Naive thymus-derived CD8-positive, alpha-beta T cell (primary cell): ENCODE measurements at regions not wholly inside any gene's neighbourhood (a gene's known extent, or its start where the extent isn't known, plus 50 kb on each side); places are given as distances from the start of the nearest gene placed in this dataset.
"Not testable (repeated sequence)": the region's sequence is repeated elsewhere in the genome, so short reads cannot be mapped to it uniquely, and the experiment has no call there.

Experiments
- ATAC-seq, 2 donors: fragments of 150-1000 bp; cut with Tn5 transposase in 1 of 2; sonication (Bioruptor Pico), chemical (Tn5 transposase) in 1 of 2; 1 replicate in 1 of 2; 2 replicates in 1 of 2; pipeline ENCODE4 v1.10.0; 2021; ENCODE audit warnings: mild to moderate bottlenecking in 2 of 2, moderate library complexity in 2 of 2
- POLR2A ChIA-PET: fragments of 350-600 bp; sonication (Branson Sonifier 250); formaldehyde crosslinking; loops from one replicate; lab custom pipeline; 2021; ENCODE audit warnings: antibody characterized with exemption; lab: Charles Lee
- DNase-seq, 10 donors: peaks; one replicate each; pipeline versions ENCODE4 v3.0.0 to v3.0.0-alpha.2; 2020 to 2022
- H3K27ac Mint-ChIP-seq, 10 donors: one replicate each; pipeline ENCODE4 v1.8.0; 2020 to 2022; ENCODE audit warnings: mild to moderate bottlenecking in 10 of 10, mixed read lengths in 10 of 10, moderate library complexity in 4 of 10, inconsistent platforms in 1 of 10
- H3K27me3 Mint-ChIP-seq, 5 donors: one replicate each; pipeline ENCODE4 v1.8.0; 2021 to 2022; ENCODE audit warnings: mixed read lengths in 5 of 5
- H3K36me3 Mint-ChIP-seq, 3 donors: one replicate each; pipeline ENCODE4 v1.8.0; 2020 to 2022; ENCODE audit warnings: mixed read lengths in 3 of 3, mild to moderate bottlenecking in 2 of 3, inconsistent platforms in 1 of 3
- H3K4me1 Mint-ChIP-seq, 4 donors: one replicate each; pipeline ENCODE4 v1.8.0; 2021 to 2022; ENCODE audit warnings: mixed read lengths in 4 of 4
- H3K4me3 Mint-ChIP-seq, 10 donors: one replicate each; pipeline ENCODE4 v1.8.0; 2020 to 2022; ENCODE audit warnings: mild to moderate bottlenecking in 10 of 10, mixed read lengths in 10 of 10, moderate library complexity in 6 of 10, inconsistent platforms in 1 of 10
- H3K9me3 Mint-ChIP-seq, 9 donors: one replicate each; pipeline ENCODE4 v1.8.0; 2020 to 2022; ENCODE audit warnings: mixed read lengths in 9 of 9, mild to moderate bottlenecking in 3 of 9, inconsistent platforms in 1 of 9, moderate library complexity in 1 of 9

GRCh38 chr6:167235421-167236238 is 55.5 kb upstream of the UNC93A start:
- H3K27me3 Mint-ChIP-seq: peaks cover 6 to 42% (median 20%) of the 10 kb centered on the region in 5 donors
- H3K4me1 Mint-ChIP-seq: no peaks in the 10 kb centered on the region
- DNase-seq: no peak
- no peaks in the 10 kb centered on the region for H3K9me3 Mint-ChIP-seq
- POLR2A ChIA-PET: no interaction called here
- H3K27ac Mint-ChIP-seq: no peak overlapping the region
- ATAC-seq: no peak
- no peak overlapping the region for H3K4me3 Mint-ChIP-seq
- no peaks in the 10 kb centered on the region for H3K36me3 Mint-ChIP-seq

- DNase-seq: no peak
- POLR2A ChIA-PET: no interaction called here
These were observed 54.9 kb upstream of the UNC93A start for GRCh38 chr6:167236239-167236571.

GRCh38 chr6:167237438-167238145 is 53.5 kb upstream of the UNC93A start:
- Mint-ChIP-seq H3K4me1 (no peaks in the 10 kb centered on the region), H3K9me3 (no peaks in the 10 kb centered on the region), H3K4me3 (no peak overlapping the region), H3K27ac (peak overlapping the region in 1 of 10 donors; percentile 71), H3K27me3 (peaks cover 6 to 39% (median 18%) of the 10 kb centered on the region in 5 donors), H3K36me3 (no peaks in the 10 kb centered on the region)
- POLR2A ChIA-PET: no interaction called here
- ATAC-seq (no peak), DNase-seq (no peak)

More at GRCh38 chr6:167236239-167236571, 54.9 kb upstream of the UNC93A start:
- Mint-ChIP-seq H3K4me3 (no peak overlapping the region), H3K36me3 (no peaks in the 10 kb centered on the region), H3K9me3 (no peaks in the 10 kb centered on the region), H3K27me3 (peaks cover 6 to 42% (median 20%) of the 10 kb centered on the region in 5 donors), H3K4me1 (no peaks in the 10 kb centered on the region), H3K27ac (no peak overlapping the region)
- ATAC-seq: no peak

- Mint-ChIP-seq H3K27ac (no peak overlapping the region), H3K4me1 (no peaks in the 10 kb centered on the region), H3K27me3 (peaks cover 6 to 33% (median 14%) of the 10 kb centered on the region in 5 donors), H3K36me3 (no peaks in the 10 kb centered on the region), H3K4me3 (no peak overlapping the region), H3K9me3 (no peaks in the 10 kb centered on the region)
- DNase-seq (no peak), ATAC-seq (no peak)
- POLR2A ChIA-PET: no interaction called here
These were observed 52.9 kb upstream of the UNC93A start for GRCh38 chr6:167238146-167238693.

GRCh38 chr6:167238694-167239467 is 52.2 kb upstream of the UNC93A start:
- Mint-ChIP-seq H3K36me3 (no peaks in the 10 kb centered on the region), H3K4me3 (no peak overlapping the region)
- POLR2A ChIA-PET: no interaction called here

GRCh38 chr6:167239470-167239869 is 51.6 kb upstream of the UNC93A start:
- H3K27ac Mint-ChIP-seq, H3K4me1 Mint-ChIP-seq, H3K4me3 Mint-ChIP-seq, DNase-seq, POLR2A ChIA-PET, H3K9me3 Mint-ChIP-seq, H3K36me3 Mint-ChIP-seq, ATAC-seq: not testable (repeated sequence)
- peaks cover 6 to 22% (median 10%) of the 10 kb centered on the region in 5 donors for H3K27me3 Mint-ChIP-seq

More at GRCh38 chr6:167238694-167239467, 52.2 kb upstream of the UNC93A start:
- ATAC-seq (no peak), DNase-seq (no peak)
- Mint-ChIP-seq H3K9me3 (no peaks in the 10 kb centered on the region), H3K27me3 (peaks cover 6 to 26% (median 10%) of the 10 kb centered on the region in 5 donors), H3K4me1 (no peaks in the 10 kb centered on the region), H3K27ac (no peak overlapping the region)

GRCh38 chr6:167240034-167240541 is 51.0 kb upstream of the UNC93A start:
- no peak for ATAC-seq
- H3K4me3 Mint-ChIP-seq: no peak overlapping the region
- H3K36me3 Mint-ChIP-seq: no peaks in the 10 kb centered on the region
- H3K27me3 Mint-ChIP-seq: peaks cover 2 to 16% (median 10%) of the 10 kb centered on the region in 5 donors
- POLR2A ChIA-PET: no interaction called here
- H3K27ac Mint-ChIP-seq: no peak overlapping the region
- H3K4me1 Mint-ChIP-seq: no peaks in the 10 kb centered on the region
- no peak for DNase-seq
- no peaks in the 10 kb centered on the region for H3K9me3 Mint-ChIP-seq
